ENCODE measurements at regions not wholly inside any gene's neighbourhood (a gene's known extent, or its start where the extent isn't known, plus 50 kb on each side); places are given as distances from the start of the nearest gene placed in this dataset.

GRCh38 chr17:14405189-14405588 lies 104.3 kb downstream of the HS3ST3B1 start:
- WGBS, 2 donors = 55 to 66% methylated on average over 4 of the region's 4 CpGs
- ATAC-seq = no peak
- no peak for FAIRE-seq
- Histone ChIP-seq H3K9me3 (no peaks in the 10 kb centered on the region), H3K4me1 (no peaks in the 10 kb centered on the region), H3K4me3 (no peak overlapping the region), H3K36me3 (no peaks in the 10 kb centered on the region), H3K27me3 (no peaks in the 10 kb centered on the region), H3K27ac (no peak overlapping the region)
- no peak for TF ChIP-seq CTCF (IDR thresholded peaks at IDR 0.05)
- intact Hi-C loops (cut with DNase I) = no loop called here
- DNase-seq = no peak
